Lower lobe of right lung (tissue), 2 donors: ENCODE measurements at regions not wholly inside any gene's neighbourhood (a gene's known extent, or its start where the extent isn't known, plus 50 kb on each side); places are given as distances from the start of the nearest gene placed in this dataset.

Source experiments
- ATAC-seq, 2 donors: fragments of 200-7000 bp; cut with Tn5 transposase; one replicate each; pipeline ENCODE4 v1.9.1; 2020 to 2022; ENCODE audit warnings: mild to moderate bottlenecking in 2 of 2, moderate library complexity in 2 of 2
- DNase-seq: peaks from one replicate; pipeline ENCODE4 v3.0.0-alpha.2; 2020
- H3K27ac ChIP-seq: fragments of 200-600 bp; one replicate; pipeline ENCODE4 v1.8.0; 2022
- H3K27me3 ChIP-seq: fragments of 200-600 bp; one replicate; pipeline ENCODE4 v1.8.0; 2022; ENCODE audit warnings: low read depth
- H3K36me3 ChIP-seq: fragments of 200-600 bp; one replicate; pipeline ENCODE4 v1.8.0; 2022; ENCODE audit warnings: mild to moderate bottlenecking
- H3K4me1 ChIP-seq: fragments of 200-600 bp; one replicate; pipeline ENCODE4 v1.8.0; 2022
- H3K4me3 ChIP-seq: fragments of 200-600 bp; one replicate; pipeline ENCODE4 v1.8.0; 2022; ENCODE audit warnings: mild to moderate bottlenecking
- H3K9me3 ChIP-seq: fragments of 200-600 bp; one replicate; pipeline ENCODE4 v1.8.0; 2022
- intact Hi-C: fragments of 100-400 bp; cut with DNase I; formaldehyde crosslinking; loops from one replicate; pipeline ENCODE4 v1.11.0; 2022
- TF ChIP-seq, protein P1 (sequence below): fragments of 200-600 bp; IDR thresholded peaks from one replicate; pipeline ENCODE4 v1.8.0; 2022; ENCODE audit warnings: antibody characterized with exemption, mild to moderate bottlenecking
- donor health status: DM: no; HTN: yes; CAD: no; lungs with severe emphysema.

DNA sequence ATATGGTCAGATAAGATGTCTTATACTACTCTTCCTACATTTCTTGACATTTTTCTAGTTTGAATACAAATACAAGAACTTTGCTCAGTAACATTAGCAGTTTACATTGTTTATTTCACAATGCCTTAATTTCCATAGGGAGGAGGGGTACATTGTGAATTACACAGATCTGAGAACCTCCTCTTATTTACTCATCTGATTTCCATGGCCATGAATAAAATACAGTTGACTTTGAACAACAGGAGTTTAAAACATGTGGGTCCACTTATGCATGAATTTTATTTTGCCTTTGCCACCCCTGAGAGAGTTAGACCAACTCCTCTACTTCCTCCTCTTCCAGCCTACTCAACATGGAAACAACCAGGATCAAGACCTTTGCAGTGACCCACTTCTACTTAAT, 67.7 kb downstream of the MGST1 start:
- ATAC-seq (no peak), DNase-seq (no peak)
- Histone ChIP-seq H3K4me1 (no peaks in the 10 kb centered on the region), H3K27ac (no peak overlapping the region), H3K4me3 (no peak overlapping the region), H3K36me3 (no peaks in the 10 kb centered on the region), H3K27me3 (no peaks in the 10 kb centered on the region), H3K9me3 (no peaks in the 10 kb centered on the region)
- intact Hi-C loops: no loop called here
- TF ChIP-seq, protein P1, sequence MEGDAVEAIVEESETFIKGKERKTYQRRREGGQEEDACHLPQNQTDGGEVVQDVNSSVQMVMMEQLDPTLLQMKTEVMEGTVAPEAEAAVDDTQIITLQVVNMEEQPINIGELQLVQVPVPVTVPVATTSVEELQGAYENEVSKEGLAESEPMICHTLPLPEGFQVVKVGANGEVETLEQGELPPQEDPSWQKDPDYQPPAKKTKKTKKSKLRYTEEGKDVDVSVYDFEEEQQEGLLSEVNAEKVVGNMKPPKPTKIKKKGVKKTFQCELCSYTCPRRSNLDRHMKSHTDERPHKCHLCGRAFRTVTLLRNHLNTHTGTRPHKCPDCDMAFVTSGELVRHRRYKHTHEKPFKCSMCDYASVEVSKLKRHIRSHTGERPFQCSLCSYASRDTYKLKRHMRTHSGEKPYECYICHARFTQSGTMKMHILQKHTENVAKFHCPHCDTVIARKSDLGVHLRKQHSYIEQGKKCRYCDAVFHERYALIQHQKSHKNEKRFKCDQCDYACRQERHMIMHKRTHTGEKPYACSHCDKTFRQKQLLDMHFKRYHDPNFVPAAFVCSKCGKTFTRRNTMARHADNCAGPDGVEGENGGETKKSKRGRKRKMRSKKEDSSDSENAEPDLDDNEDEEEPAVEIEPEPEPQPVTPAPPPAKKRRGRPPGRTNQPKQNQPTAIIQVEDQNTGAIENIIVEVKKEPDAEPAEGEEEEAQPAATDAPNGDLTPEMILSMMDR: no peak

DNA sequence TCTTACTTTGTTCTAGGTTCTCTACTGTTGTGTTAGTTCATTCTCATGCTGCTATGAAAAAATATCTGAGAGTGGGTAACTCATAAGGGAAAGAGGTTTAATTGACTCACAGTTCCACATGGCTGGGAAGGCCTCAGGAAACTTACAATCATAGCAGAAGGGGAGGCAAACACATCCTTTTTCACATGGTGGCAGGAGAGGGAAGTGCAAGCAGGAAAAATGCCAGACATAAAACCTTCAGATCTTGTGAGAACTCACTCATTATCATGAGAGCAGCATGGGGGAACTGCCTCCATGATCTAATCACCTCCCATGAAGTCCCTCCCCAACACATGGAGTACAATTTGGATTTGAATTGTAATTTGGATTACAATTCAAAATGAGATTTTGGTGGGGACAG, 69.6 kb downstream of the MGST1 start:
- H3K36me3 ChIP-seq: no peaks in the 10 kb centered on the region
- H3K27ac ChIP-seq: no peak overlapping the region
- no peak for ATAC-seq
- H3K9me3 ChIP-seq: no peaks in the 10 kb centered on the region
- intact Hi-C loops: no loop called here
- no peak overlapping the region for H3K4me3 ChIP-seq
- DNase-seq: no peak
- TF ChIP-seq, protein P1: no peak
- H3K4me1 ChIP-seq: no peaks in the 10 kb centered on the region
- no peaks in the 10 kb centered on the region for H3K27me3 ChIP-seq

DNA sequence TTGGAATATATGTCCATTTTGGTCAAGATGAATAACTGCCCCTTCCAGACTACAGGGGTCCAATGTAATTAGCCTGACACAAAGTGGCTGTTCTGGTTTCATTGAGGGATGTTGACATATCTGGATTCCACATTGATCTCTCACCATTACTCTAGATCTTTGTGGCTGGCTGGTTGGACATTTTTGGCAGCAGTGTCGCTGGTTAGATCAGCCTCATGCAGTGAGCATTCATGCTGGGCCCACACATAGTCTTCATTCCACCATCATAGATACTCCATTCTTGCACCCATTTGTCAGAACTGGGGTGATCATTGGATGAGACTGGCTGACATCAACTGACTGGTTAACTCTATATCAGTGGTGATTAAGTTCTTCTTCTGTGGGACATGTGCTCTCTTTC, 74.4 kb downstream of the MGST1 start:
- intact Hi-C loops: no loop called here
- no peak for DNase-seq
- no peaks in the 10 kb centered on the region for H3K9me3 ChIP-seq

DNA sequence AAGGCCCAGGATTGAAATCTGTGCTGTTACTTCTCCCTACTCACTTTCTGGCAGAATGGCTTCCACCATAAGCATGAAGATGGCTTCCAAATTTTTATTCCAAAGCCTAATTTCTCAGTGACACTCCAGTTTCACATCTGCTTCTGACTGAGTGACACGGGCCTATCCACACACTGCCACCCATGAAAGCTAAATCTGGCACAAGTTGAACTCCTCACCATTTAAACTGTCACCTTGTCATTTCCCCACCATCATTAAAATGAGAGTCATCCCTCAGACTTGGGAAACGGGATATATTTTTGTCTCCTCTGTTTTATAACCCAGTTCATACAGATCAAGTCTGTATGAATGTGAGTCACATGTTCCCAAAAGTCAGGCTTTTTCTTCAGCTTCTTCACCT, 77.1 kb downstream of the MGST1 start:
- H3K4me3 ChIP-seq: no peak overlapping the region
- no peaks in the 10 kb centered on the region for H3K4me1 ChIP-seq
- H3K9me3 ChIP-seq: no peaks in the 10 kb centered on the region
- H3K27me3 ChIP-seq: no peaks in the 10 kb centered on the region
- TF ChIP-seq, protein P1: no peak
- H3K27ac ChIP-seq: no peak overlapping the region
- ATAC-seq: no peak
- intact Hi-C loops: no loop called here
- no peaks in the 10 kb centered on the region for H3K36me3 ChIP-seq
- no peak for DNase-seq

More for the DNA sequence above, 74.4 kb downstream of the MGST1 start:
- Histone ChIP-seq H3K4me3 (no peak overlapping the region), H3K36me3 (no peaks in the 10 kb centered on the region), H3K27ac (no peak overlapping the region), H3K4me1 (no peaks in the 10 kb centered on the region), H3K27me3 (no peaks in the 10 kb centered on the region)
- TF ChIP-seq, protein P1: no peak
- no peak for ATAC-seq

DNA sequence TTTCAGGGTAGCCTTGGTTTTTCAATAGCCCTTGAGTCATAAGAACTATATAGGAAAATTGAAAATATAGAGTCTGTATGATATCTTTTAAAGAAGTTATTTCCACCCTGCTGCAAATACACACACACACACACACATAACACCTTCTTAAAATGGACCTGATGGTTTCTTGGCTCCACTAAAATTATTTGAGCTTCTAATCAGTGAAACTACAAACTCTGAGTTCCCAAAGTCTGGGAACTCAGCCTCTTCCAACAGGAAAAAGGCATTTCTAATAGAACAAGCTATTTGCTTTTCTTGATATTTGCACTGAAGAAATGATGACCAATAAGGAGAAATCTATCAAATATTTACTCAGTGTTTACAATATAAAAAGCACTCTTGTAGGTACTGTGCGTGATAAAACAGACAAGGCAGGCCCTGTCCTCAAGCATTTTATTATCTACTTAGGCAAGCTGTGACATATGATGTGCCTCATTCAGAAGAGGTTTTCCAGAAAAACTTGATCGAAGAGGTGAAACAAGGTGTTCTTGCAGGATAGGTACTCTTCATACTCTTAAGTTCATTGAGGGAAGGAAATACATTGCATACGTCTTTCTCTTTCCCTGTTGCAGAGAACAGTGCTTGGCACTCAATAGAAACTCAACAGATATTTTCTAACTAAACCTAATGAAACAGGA, 88.6 kb downstream of the MGST1 start:
- Histone ChIP-seq H3K4me1 (no peaks in the 10 kb centered on the region), H3K9me3 (no peaks in the 10 kb centered on the region), H3K36me3 (no peaks in the 10 kb centered on the region), H3K4me3 (no peak overlapping the region), H3K27ac (no peak overlapping the region), H3K27me3 (no peaks in the 10 kb centered on the region)
- TF ChIP-seq, protein P1: no peak
- intact Hi-C loops: no loop called here
- ATAC-seq: peak; percentile 51 to 63
- no peak for DNase-seq
